ENCODE measurements at regions not wholly inside any gene's neighbourhood (a gene's known extent, or its start where the extent isn't known, plus 50 kb on each side); places are given as distances from the start of the nearest gene placed in this dataset.

- TF ChIP-seq CTCF (IDR thresholded peaks at IDR 0.05), result no peak
- no peak for TF ChIP-seq POLR2AphosphoS5 (IDR thresholded peaks at IDR 0.05; ENCODE audit: insufficient read depth in 1 of 2, low read depth in 1 of 2)
- no peak for TF ChIP-seq POLR2A (IDR thresholded peaks at IDR 0.05)
Measured at GRCh38 chr10:55160655-55161283, 359.7 kb upstream of the PCDH15 start.

Measured in vagina (tissue), 2 donors.